Activated T-cell treated with anti-CD3 and anti-CD28 coated beads, Interleukin-2, amount 50 U/mL, for 4 hours (primary cell): ENCODE measurements at regions not wholly inside any gene's neighbourhood (a gene's known extent, or its start where the extent isn't known, plus 50 kb on each side); places are given as distances from the start of the nearest gene placed in this dataset.

Source experiments
- ATAC-seq, 2 donors: fragments of 200-7000 bp; cut with Tn5 transposase; one replicate each; pipeline ENCODE4 v1.10.0; 2021
- DNase-seq: peaks from one replicate; pipeline ENCODE4 v3.0.0-alpha.2; 2020
- H3K27me3 Mint-ChIP-seq: one replicate; pipeline ENCODE4 v1.8.0; 2021; ENCODE audit warnings: low read depth, mixed read lengths
- H3K36me3 Mint-ChIP-seq: one replicate; pipeline ENCODE4 v1.8.0; 2022; ENCODE audit warnings: mixed read lengths; ENCODE audit not compliant: insufficient read depth
- H3K4me1 Mint-ChIP-seq: one replicate; pipeline ENCODE4 v1.8.0; 2021; ENCODE audit warnings: low read depth, mixed read lengths
- H3K4me3 Mint-ChIP-seq: one replicate; pipeline ENCODE4 v1.8.0; 2021; ENCODE audit warnings: mild to moderate bottlenecking, moderate library complexity, mixed read lengths
- H3K9me3 Mint-ChIP-seq: one replicate; pipeline ENCODE4 v1.8.0; 2021; ENCODE audit warnings: mixed read lengths

DNA sequence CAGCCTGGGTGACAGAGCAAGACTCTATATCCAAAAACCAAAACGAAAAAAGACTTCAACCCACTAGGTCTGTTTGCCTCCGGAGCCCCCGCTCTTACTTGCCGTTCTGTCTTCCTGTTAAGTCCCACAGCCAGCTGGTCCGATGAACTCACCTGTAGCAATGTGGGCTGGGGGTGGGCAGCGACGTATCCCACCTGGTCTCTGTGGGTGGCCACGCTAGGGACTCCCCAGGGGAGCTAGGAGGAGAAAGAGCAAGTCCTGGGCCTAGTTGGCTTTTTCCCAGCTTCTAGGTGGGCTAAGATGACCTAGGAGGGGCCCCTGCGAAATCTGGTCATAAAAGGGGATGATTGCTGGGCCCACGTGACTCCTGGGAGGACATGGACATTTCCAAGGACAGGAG lies 166.0 kb upstream of the KCNG1 start:
- no peaks in the 10 kb centered on the region for H3K9me3 Mint-ChIP-seq
- DNase-seq, result no peak
- no peaks in the 10 kb centered on the region for H3K36me3 Mint-ChIP-seq
- H3K4me3 Mint-ChIP-seq, result no peak overlapping the region
- peaks cover 18% of the 10 kb centered on the region for H3K27me3 Mint-ChIP-seq
- H3K4me1 Mint-ChIP-seq, result no peaks in the 10 kb centered on the region
- no peak for ATAC-seq

DNA sequence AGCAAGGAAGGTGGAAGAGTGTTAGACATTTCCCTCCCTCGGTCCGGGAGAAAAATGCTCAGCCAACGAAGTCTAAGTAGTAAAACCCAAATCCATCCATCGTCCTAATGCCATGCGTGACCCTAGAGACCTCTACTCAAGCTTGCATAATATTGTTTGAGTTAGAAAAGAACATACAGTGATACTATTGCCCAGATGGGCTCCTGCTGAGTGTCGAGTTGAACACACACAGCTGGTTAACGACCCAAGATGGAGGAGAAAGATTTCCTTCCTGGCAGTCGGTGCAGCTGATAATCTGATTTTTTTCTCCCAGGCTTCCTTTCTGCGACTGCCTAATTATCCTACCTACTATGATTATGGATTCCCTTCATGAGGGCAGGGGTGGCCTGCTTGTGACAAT lies 164.4 kb upstream of the KCNG1 start:
- no peaks in the 10 kb centered on the region for H3K9me3 Mint-ChIP-seq
- H3K4me3 Mint-ChIP-seq, result no peak overlapping the region
- ATAC-seq (no peak), DNase-seq (no peak)
- no peaks in the 10 kb centered on the region for H3K4me1 Mint-ChIP-seq
- peaks cover 17% of the 10 kb centered on the region for H3K27me3 Mint-ChIP-seq
- no peaks in the 10 kb centered on the region for H3K36me3 Mint-ChIP-seq

DNA sequence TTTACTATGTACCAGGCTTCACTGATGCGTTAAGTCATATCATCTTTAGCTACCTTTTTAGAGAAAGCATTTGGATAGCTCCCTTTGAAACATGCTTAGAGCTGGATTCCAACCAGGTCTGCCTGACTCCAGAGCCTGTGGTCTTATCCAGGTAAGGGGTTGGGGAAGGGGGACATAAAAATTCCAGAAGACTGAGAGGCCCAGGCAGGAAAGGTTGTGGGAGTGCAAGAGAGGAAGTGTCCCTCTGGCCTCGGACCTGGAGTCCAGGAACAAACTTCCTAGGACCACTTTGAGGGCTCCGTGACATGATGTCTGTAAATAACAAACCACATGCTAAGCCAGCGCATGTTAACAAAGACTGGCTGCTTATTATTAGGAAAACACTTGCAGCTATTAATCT lies 163.0 kb upstream of the KCNG1 start:
- H3K4me3 Mint-ChIP-seq, result no peak overlapping the region
- no peaks in the 10 kb centered on the region for H3K36me3 Mint-ChIP-seq
- ATAC-seq (no peak), DNase-seq (no peak)
- peaks cover 17% of the 10 kb centered on the region for H3K27me3 Mint-ChIP-seq
- H3K9me3 Mint-ChIP-seq, result no peaks in the 10 kb centered on the region
- H3K4me1 Mint-ChIP-seq, result no peaks in the 10 kb centered on the region

GRCh38 chr20:51185277-51185676 lies 162.4 kb upstream of the KCNG1 start:
- ATAC-seq (no peak), DNase-seq (no peak)
- Mint-ChIP-seq H3K4me1 (no peaks in the 10 kb centered on the region), H3K4me3 (no peak overlapping the region), H3K9me3 (no peaks in the 10 kb centered on the region), H3K27me3 (peaks cover 17% of the 10 kb centered on the region), H3K36me3 (no peaks in the 10 kb centered on the region)

DNA sequence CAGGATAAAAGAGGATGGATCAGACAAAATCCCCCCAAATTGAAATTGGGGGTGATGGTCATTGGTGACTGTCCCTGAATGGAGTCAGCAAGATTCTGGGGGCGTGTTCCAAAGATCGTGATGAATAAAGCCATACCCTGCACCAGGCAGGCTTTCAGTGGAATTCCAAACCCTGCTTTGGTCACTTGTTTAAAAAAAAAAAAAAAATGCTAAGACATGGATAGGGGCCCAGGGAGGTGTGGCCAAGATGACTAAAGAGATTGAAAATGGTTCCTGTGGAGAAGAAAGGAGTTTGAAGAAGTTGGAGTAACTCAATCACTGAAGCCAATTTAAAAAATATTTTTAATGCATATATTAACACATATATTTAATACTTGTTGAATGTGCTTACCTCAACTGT lies 161.4 kb upstream of the KCNG1 start:
- H3K4me1 Mint-ChIP-seq, result no peaks in the 10 kb centered on the region
- ATAC-seq (no peak), DNase-seq (no peak)
- H3K36me3 Mint-ChIP-seq, result no peaks in the 10 kb centered on the region
- H3K27me3 Mint-ChIP-seq, result peaks cover 26% of the 10 kb centered on the region
- H3K4me3 Mint-ChIP-seq, result no peak overlapping the region
- H3K9me3 Mint-ChIP-seq, result no peaks in the 10 kb centered on the region

- peaks cover 26% of the 10 kb centered on the region for H3K27me3 Mint-ChIP-seq
- no peak for DNase-seq
Measured at GRCh38 chr20:51183451-51183850, 160.5 kb upstream of the KCNG1 start.

DNA sequence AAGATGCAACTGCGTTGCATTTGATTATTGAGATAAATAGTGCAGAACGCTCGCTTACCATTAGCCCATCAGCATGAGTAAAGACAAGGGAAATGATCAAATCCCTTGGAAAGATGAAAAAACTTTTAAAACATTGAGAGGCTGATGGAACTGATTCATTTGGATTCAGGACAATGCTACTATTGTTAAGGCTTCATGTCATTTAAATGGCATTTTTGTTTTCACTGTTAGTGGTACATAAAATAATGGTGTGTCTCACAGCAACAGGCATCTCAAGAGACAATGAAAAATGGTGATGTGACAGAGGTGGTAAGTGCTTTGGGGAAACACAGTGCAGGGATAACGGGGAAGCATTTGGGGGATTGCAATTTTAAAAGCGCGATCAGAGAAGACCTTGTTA lies 159.7 kb upstream of the KCNG1 start:
- Mint-ChIP-seq H3K36me3 (no peaks in the 10 kb centered on the region), H3K4me3 (no peak overlapping the region), H3K27me3 (peaks cover 23% of the 10 kb centered on the region), H3K9me3 (no peaks in the 10 kb centered on the region), H3K4me1 (no peaks in the 10 kb centered on the region)
- DNase-seq, result no peak
- ATAC-seq, result no peak

More at GRCh38 chr20:51183451-51183850, 160.5 kb upstream of the KCNG1 start:
- Mint-ChIP-seq H3K9me3 (no peaks in the 10 kb centered on the region), H3K36me3 (no peaks in the 10 kb centered on the region), H3K4me1 (no peaks in the 10 kb centered on the region), H3K4me3 (no peak overlapping the region)
- no peak for ATAC-seq

DNA sequence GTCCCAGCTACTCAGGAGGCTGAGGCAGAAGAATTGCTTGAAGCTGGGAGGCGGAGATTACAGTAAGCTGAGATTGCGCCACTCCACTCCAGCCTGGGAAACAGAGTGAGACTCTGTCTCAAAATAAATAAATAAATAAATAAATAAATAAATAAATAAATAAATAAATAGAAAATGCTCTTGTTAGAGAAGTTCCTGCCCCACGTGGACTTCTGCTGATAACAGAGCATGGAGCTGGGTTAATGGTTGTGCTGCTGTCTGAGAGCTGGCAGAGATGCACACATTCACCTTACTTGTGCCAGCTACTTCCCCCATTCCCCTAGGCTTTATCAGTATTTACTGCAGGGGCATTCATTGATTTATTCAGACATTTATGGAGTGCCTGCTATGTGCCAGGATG lies 155.2 kb upstream of the KCNG1 start:
- no peak for ATAC-seq
- Mint-ChIP-seq H3K9me3 (no peaks in the 10 kb centered on the region), H3K4me3 (no peak overlapping the region), H3K27me3 (peaks cover 17% of the 10 kb centered on the region), H3K4me1 (no peaks in the 10 kb centered on the region), H3K36me3 (no peaks in the 10 kb centered on the region)
- DNase-seq, result no peak

GRCh38 chr20:51176876-51177275 lies 154.0 kb upstream of the KCNG1 start:
- peaks cover 25% of the 10 kb centered on the region for H3K27me3 Mint-ChIP-seq
- no peaks in the 10 kb centered on the region for H3K36me3 Mint-ChIP-seq
- no peak for DNase-seq
- no peak for ATAC-seq
- no peaks in the 10 kb centered on the region for H3K4me1 Mint-ChIP-seq
- no peaks in the 10 kb centered on the region for H3K9me3 Mint-ChIP-seq
- H3K4me3 Mint-ChIP-seq, result no peak overlapping the region

GRCh38 chr20:51176446-51176845 lies 153.5 kb upstream of the KCNG1 start:
- Mint-ChIP-seq H3K27me3 (peaks cover 25% of the 10 kb centered on the region), H3K9me3 (no peaks in the 10 kb centered on the region), H3K4me1 (no peaks in the 10 kb centered on the region)

GRCh38 chr20:51175724-51176123 lies 152.8 kb upstream of the KCNG1 start:
- Mint-ChIP-seq H3K27me3 (peaks cover 25% of the 10 kb centered on the region), H3K36me3 (no peaks in the 10 kb centered on the region), H3K9me3 (no peaks in the 10 kb centered on the region)

More at GRCh38 chr20:51176446-51176845, 153.5 kb upstream of the KCNG1 start:
- DNase-seq (no peak), ATAC-seq (no peak)
- Mint-ChIP-seq H3K36me3 (no peaks in the 10 kb centered on the region), H3K4me3 (no peak overlapping the region)

DNA sequence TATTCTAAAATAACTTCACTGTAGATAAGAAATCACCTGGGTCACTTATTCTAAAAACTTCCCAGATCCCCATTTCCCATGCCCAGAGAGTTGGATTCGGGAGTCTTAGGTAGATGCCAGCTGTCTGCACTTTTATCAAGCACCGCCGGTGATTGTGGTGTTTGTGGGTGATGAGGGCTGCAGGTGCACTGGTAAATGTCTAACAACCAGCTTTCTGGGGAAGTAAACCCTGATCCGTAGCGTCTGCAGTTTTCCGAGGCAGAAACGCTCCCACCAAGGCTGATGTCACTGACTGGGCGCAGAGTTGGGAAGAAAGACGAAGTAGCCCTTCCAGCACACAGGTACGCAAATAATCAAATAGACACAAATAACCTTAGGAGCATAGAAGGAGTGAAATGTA lies 152.2 kb upstream of the KCNG1 start:
- ATAC-seq (no peak), DNase-seq (no peak)
- Mint-ChIP-seq H3K9me3 (no peaks in the 10 kb centered on the region), H3K4me3 (no peak overlapping the region), H3K36me3 (no peaks in the 10 kb centered on the region), H3K27me3 (peaks cover 27% of the 10 kb centered on the region), H3K4me1 (no peaks in the 10 kb centered on the region)

More at GRCh38 chr20:51175724-51176123, 152.8 kb upstream of the KCNG1 start:
- Mint-ChIP-seq H3K4me1 (no peaks in the 10 kb centered on the region), H3K4me3 (no peak overlapping the region)
- ATAC-seq, result no peak
- DNase-seq, result no peak

DNA sequence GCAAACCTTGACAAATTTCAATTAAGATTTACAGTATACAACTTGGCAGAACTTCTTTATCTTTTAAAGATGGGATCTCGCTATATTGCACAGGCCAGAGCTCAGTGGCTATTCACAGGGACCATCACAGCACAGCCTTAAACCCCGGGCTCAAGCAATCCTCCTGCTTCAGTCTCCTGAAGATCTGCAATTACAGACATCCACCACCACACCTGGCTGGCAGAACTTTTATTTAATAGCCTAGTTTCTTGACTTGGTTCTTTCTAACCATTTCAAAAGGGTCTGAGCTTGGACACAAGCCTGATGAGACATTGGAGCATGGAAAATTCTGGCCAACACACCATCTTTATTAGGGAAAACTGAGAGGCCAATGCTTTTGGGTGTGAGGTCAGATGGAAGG lies 151.6 kb upstream of the KCNG1 start:
- Mint-ChIP-seq H3K4me1 (no peaks in the 10 kb centered on the region), H3K27me3 (peaks cover 22% of the 10 kb centered on the region), H3K36me3 (no peaks in the 10 kb centered on the region), H3K4me3 (no peak overlapping the region), H3K9me3 (no peaks in the 10 kb centered on the region)
- ATAC-seq, result no peak
- DNase-seq, result no peak

GRCh38 chr20:51172558-51173428 lies 149.9 kb upstream of the KCNG1 start:
- H3K36me3 Mint-ChIP-seq, result no peaks in the 10 kb centered on the region
- peaks cover 21% of the 10 kb centered on the region for H3K27me3 Mint-ChIP-seq
- no peaks in the 10 kb centered on the region for H3K9me3 Mint-ChIP-seq
- no peak overlapping the region for H3K4me3 Mint-ChIP-seq
- DNase-seq (no peak), ATAC-seq (no peak)
- H3K4me1 Mint-ChIP-seq, result no peaks in the 10 kb centered on the region

DNA sequence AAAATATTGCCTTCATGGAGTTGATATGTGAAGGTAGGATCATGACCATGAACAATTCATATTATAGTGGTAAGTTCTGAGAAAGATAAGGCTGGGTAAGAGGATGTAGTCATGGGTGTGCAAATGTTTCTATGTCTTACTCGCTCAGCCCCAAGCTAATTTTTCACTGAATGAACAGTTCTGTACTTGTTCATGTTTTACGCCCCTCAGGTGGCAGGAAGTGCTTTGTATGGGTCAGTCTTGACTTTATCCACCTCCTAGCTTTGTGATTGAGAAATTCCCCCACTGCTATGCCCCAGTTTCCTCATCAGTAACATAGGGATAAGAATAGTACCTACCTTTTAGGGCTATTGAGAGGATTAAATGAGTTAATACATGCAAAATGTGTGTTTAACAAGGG lies 148.2 kb upstream of the KCNG1 start:
- H3K27me3 Mint-ChIP-seq, result peaks cover 21% of the 10 kb centered on the region
- no peaks in the 10 kb centered on the region for H3K36me3 Mint-ChIP-seq
- DNase-seq, result no peak
- no peak for ATAC-seq
- peaks cover 3% of the 10 kb centered on the region for H3K9me3 Mint-ChIP-seq
- H3K4me3 Mint-ChIP-seq, result no peak overlapping the region
- no peaks in the 10 kb centered on the region for H3K4me1 Mint-ChIP-seq
